DOHH2 (cell line): ENCODE measurements at regions not wholly inside any gene's neighbourhood (a gene's known extent, or its start where the extent isn't known, plus 50 kb on each side); places are given as distances from the start of the nearest gene placed in this dataset.

Experiments
- H3F3A ChIP-seq: fragments of 200-600 bp; sonication (generic), shearing (Covaris generic); 2 replicates; pipeline ENCODE4 v1.6.0; 2016; ENCODE audit warnings: antibody characterized with exemption, mild to moderate bottlenecking; ENCODE audit not compliant: control insufficient read depth, insufficient read depth
- H3K27ac ChIP-seq: fragments of 200-600 bp; sonication (generic); 2 replicates; pipeline ENCODE4 v1.5.1; 2014; ENCODE audit warnings: low read depth, mild to moderate bottlenecking, low read length, moderate library complexity
- H3K27me3 ChIP-seq: fragments of 200-600 bp; sonication (generic); 2 replicates; pipeline ENCODE4 v1.6.1; 2014; ENCODE audit warnings: mild to moderate bottlenecking, low read length, mixed read lengths; ENCODE audit not compliant: control insufficient read depth
- H3K36me3 ChIP-seq: fragments of 200-600 bp; sonication (generic); 2 replicates; pipeline ENCODE4 v1.6.1; 2014; ENCODE audit warnings: mild to moderate bottlenecking, low read length, moderate library complexity, mixed read lengths; ENCODE audit not compliant: control insufficient read depth
- H3K4me1 ChIP-seq: fragments of 200-600 bp; sonication (generic); 2 replicates; pipeline ENCODE4 v1.6.1; 2014; ENCODE audit warnings: mild to moderate bottlenecking, low read length, mixed read lengths; ENCODE audit not compliant: control insufficient read depth
- H3K4me2 ChIP-seq: fragments of 200-600 bp; sonication (generic); 2 replicates; pipeline ENCODE4 v1.6.0; 2014; ENCODE audit warnings: mild to moderate bottlenecking, low read length, moderate library complexity
- H3K4me3 ChIP-seq: fragments of 200-600 bp; sonication (generic); 2 replicates; pipeline ENCODE4 v1.5.1; 2014; ENCODE audit warnings: mild to moderate bottlenecking, low read length, mixed read lengths
- H3K79me2 ChIP-seq: fragments of 200-600 bp; sonication (generic); 2 replicates; pipeline ENCODE4 v1.6.1; 2014; ENCODE audit warnings: mild to moderate bottlenecking, low read length, mixed read lengths; ENCODE audit not compliant: control insufficient read depth
- H3K9me2 ChIP-seq: fragments of 200-600 bp; sonication (generic); replicated peaks from 2 replicates; pipeline ENCODE4 v1.6.1; 2014; ENCODE audit warnings: mild to moderate bottlenecking, low read length, mixed read lengths; ENCODE audit not compliant: control insufficient read depth
- H3K9me3 ChIP-seq: fragments of 200-600 bp; sonication (generic); 2 replicates; pipeline ENCODE4 v1.6.1; 2014; ENCODE audit warnings: antibody characterized with exemption, low read length, mixed read lengths; ENCODE audit not compliant: control insufficient read depth, insufficient read depth
- H4K20me1 ChIP-seq: fragments of 200-600 bp; sonication (generic); 2 replicates; pipeline ENCODE4 v1.6.0; 2014; ENCODE audit warnings: low read depth, mild to moderate bottlenecking, antibody characterized with exemption, low read length, moderate library complexity; ENCODE audit not compliant: control insufficient read depth, insufficient read depth
- CTCF ChIP-seq: fragments of 200-600 bp; sonication (generic); IDR thresholded peaks from one replicate; pipeline ENCODE4 v1.5.1; 2014; ENCODE audit warnings: antibody characterized with exemption, mild to moderate bottlenecking, low read depth, low read length; ENCODE audit not compliant: poor library complexity, severe bottlenecking
- EZH2phosphoT487 ChIP-seq: fragments of 200-600 bp; sonication (generic); IDR thresholded peaks from 2 replicates; pipeline ENCODE4 v1.6.1; 2017; ENCODE audit warnings: borderline replicate concordance, mild to moderate bottlenecking, antibody characterized with exemption, low read length, moderate library complexity, mixed read lengths

- Histone ChIP-seq H3K4me3 (no peak overlapping the region), H3K4me1 (no peaks in the 10 kb centered on the region), H4K20me1 (no peaks in the 10 kb centered on the region), H3K27me3 (no peaks in the 10 kb centered on the region), H3F3A (no peaks in the 10 kb centered on the region), H3K36me3 (no peaks in the 10 kb centered on the region), H3K9me2 (no peaks in the 10 kb centered on the region), H3K9me3 (no peaks in the 10 kb centered on the region), H3K27ac (no peak overlapping the region), H3K79me2 (no peaks in the 10 kb centered on the region), H3K4me2 (no peak overlapping the region)
- TF ChIP-seq EZH2phosphoT487 (no peak), CTCF (no peak)
These were observed 309.7 kb upstream of the IMPG1 start for GRCh38 chr6:76382201-76382600.

- Histone ChIP-seq H3K79me2 (no peaks in the 10 kb centered on the region), H3K27me3 (no peaks in the 10 kb centered on the region), H3F3A (no peaks in the 10 kb centered on the region), H4K20me1 (no peaks in the 10 kb centered on the region), H3K4me1 (no peaks in the 10 kb centered on the region), H3K36me3 (no peaks in the 10 kb centered on the region), H3K4me3 (no peak overlapping the region), H3K9me3 (no peaks in the 10 kb centered on the region), H3K4me2 (no peak overlapping the region), H3K9me2 (no peaks in the 10 kb centered on the region), H3K27ac (no peak overlapping the region)
- TF ChIP-seq EZH2phosphoT487 (no peak), CTCF (no peak)
These were observed 309.1 kb upstream of the IMPG1 start for GRCh38 chr6:76381612-76382011.

- Histone ChIP-seq H4K20me1 (no peaks in the 10 kb centered on the region), H3K9me3 (no peaks in the 10 kb centered on the region), H3K36me3 (no peaks in the 10 kb centered on the region), H3K79me2 (no peaks in the 10 kb centered on the region), H3K27ac (no peak overlapping the region), H3K9me2 (no peaks in the 10 kb centered on the region), H3K27me3 (no peaks in the 10 kb centered on the region), H3K4me2 (no peak overlapping the region), H3K4me3 (no peak overlapping the region), H3F3A (no peaks in the 10 kb centered on the region), H3K4me1 (no peaks in the 10 kb centered on the region)
- TF ChIP-seq CTCF (peak; percentile 42), EZH2phosphoT487 (no peak)
These were observed 278.8 kb upstream of the IMPG1 start for GRCh38 chr6:76351275-76351674.

GRCh38 chr6:76347539-76347938, 275.1 kb upstream of the IMPG1 start:
- H3K4me2 ChIP-seq, result no peak overlapping the region
- no peaks in the 10 kb centered on the region for H3K27me3 ChIP-seq
- TF ChIP-seq CTCF (no peak), EZH2phosphoT487 (no peak)
- no peaks in the 10 kb centered on the region for H3K9me3 ChIP-seq
- no peaks in the 10 kb centered on the region for H3F3A ChIP-seq
- no peaks in the 10 kb centered on the region for H3K79me2 ChIP-seq
- H3K27ac ChIP-seq, result no peak overlapping the region
- H4K20me1 ChIP-seq, result no peaks in the 10 kb centered on the region
- H3K4me3 ChIP-seq, result no peak overlapping the region
- H3K4me1 ChIP-seq, result no peaks in the 10 kb centered on the region
- H3K9me2 ChIP-seq, result no peaks in the 10 kb centered on the region
- no peaks in the 10 kb centered on the region for H3K36me3 ChIP-seq
